ENCODE measurements at regions not wholly inside any gene's neighbourhood (a gene's known extent, or its start where the extent isn't known, plus 50 kb on each side); places are given as distances from the start of the nearest gene placed in this dataset.

DNA sequence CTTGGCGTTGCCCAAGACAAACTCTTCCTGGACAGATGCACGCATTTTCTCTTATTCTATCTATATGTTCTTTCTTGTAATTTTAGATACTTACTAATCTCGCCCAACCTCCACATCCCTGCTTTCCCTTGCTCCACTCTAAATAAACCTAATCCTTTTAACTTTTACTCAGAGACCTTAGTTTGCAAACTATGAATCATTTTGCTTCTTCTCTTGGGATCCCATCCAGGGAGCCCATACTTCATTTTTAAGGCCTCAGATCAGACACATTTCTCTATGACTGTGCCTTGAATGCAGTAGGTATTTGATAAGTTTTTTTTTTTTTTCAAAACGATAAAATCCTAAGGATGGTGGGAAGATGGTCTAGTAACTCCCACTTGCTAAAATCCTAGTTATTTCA lies 353.8 kb upstream of the HAND2 start:
- TF ChIP-seq, protein P1, sequence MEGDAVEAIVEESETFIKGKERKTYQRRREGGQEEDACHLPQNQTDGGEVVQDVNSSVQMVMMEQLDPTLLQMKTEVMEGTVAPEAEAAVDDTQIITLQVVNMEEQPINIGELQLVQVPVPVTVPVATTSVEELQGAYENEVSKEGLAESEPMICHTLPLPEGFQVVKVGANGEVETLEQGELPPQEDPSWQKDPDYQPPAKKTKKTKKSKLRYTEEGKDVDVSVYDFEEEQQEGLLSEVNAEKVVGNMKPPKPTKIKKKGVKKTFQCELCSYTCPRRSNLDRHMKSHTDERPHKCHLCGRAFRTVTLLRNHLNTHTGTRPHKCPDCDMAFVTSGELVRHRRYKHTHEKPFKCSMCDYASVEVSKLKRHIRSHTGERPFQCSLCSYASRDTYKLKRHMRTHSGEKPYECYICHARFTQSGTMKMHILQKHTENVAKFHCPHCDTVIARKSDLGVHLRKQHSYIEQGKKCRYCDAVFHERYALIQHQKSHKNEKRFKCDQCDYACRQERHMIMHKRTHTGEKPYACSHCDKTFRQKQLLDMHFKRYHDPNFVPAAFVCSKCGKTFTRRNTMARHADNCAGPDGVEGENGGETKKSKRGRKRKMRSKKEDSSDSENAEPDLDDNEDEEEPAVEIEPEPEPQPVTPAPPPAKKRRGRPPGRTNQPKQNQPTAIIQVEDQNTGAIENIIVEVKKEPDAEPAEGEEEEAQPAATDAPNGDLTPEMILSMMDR (IDR thresholded peaks at IDR 0.05; ENCODE audit: low read depth, low read length), result no peak
- no peak overlapping the region for H3K4me3 ChIP-seq (replicated peaks in 1 of 2; ENCODE audit: low read depth in 2 of 2, low read length in 2 of 2)
- DNase-seq (ENCODE audit: low read depth in 2 of 2), result peak; percentile 1 to 16

DNA sequence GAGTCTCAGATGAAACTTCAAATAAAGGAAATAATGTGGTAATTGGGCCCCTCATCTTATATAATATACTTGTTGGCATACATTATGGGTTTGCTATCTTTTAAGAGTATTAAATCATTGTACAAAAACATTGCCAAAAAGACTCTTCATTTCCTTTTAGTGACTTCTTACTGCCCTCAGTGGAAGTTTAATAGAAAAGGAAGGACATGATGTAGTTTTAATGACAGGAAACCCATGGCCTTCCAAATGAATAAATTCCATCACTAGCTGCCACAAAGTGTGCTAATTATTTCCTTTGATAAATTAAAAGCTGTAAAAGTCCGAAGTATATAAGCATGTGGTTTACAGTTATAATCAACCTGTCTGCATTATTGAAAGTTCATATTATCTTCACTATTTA lies 350.9 kb upstream of the HAND2 start:
- TF ChIP-seq, protein P1 (IDR thresholded peaks at IDR 0.05; ENCODE audit: low read depth, low read length), result no peak
- no peak for DNase-seq (ENCODE audit: low read depth in 2 of 2)
- H3K4me3 ChIP-seq (replicated peaks in 1 of 2; ENCODE audit: low read depth in 2 of 2, low read length in 2 of 2), result no peak overlapping the region

DNA sequence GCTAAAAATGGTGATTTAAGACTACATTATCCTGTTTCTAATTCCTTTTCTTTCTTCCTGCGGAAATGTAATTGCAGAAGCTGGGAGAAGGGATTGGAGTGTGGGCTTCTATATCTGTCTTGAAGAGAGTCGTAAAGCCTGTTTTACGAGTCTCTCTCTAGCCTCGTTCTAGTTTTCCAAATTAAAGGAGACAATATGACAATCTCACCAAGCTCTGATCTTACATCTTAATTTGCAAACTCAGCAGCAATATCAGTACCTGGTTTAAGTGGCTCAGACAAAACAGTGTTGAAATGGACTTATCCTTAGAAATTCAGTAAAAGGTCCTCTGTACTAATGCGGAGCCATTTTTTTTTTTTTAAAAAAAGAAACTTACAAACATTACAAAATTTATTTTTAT lies 349.5 kb upstream of the HAND2 start:
- TF ChIP-seq, protein P1 (IDR thresholded peaks at IDR 0.05; ENCODE audit: low read depth, low read length), result no peak
- DNase-seq (ENCODE audit: low read depth in 2 of 2), result no peak
- H3K4me3 ChIP-seq (replicated peaks in 1 of 2; ENCODE audit: low read depth in 2 of 2, low read length in 2 of 2), result no peak overlapping the region

GRCh38 chr4:173878701-173879100 lies 348.7 kb upstream of the HAND2 start:
- H3K4me3 ChIP-seq (replicated peaks in 1 of 2; ENCODE audit: low read depth in 2 of 2, low read length in 2 of 2), result no peak overlapping the region
- TF ChIP-seq, protein P1 (IDR thresholded peaks at IDR 0.05; ENCODE audit: low read depth, low read length), result no peak
- DNase-seq (ENCODE audit: low read depth in 2 of 2), result peak; percentile 15 to 88

GRCh38 chr4:173871643-173872042 lies 341.6 kb upstream of the HAND2 start:
- no peak for DNase-seq (ENCODE audit: low read depth in 2 of 2)
- no peak overlapping the region for H3K4me3 ChIP-seq (replicated peaks in 1 of 2; ENCODE audit: low read depth in 2 of 2, low read length in 2 of 2)
- TF ChIP-seq, protein P1 (IDR thresholded peaks at IDR 0.05; ENCODE audit: low read depth, low read length), result no peak

- peak in 1 of 2 donors; percentile 11 for DNase-seq (ENCODE audit: low read depth in 2 of 2)
- no peak overlapping the region for H3K4me3 ChIP-seq (replicated peaks in 1 of 2; ENCODE audit: low read depth in 2 of 2, low read length in 2 of 2)
- TF ChIP-seq, protein P1 (IDR thresholded peaks at IDR 0.05; ENCODE audit: low read depth, low read length), result no peak
Observed at GRCh38 chr4:173866322-173867026, 336.4 kb upstream of the HAND2 start.

GRCh38 chr4:173862754-173863153 lies 332.7 kb upstream of the HAND2 start:
- DNase-seq (ENCODE audit: low read depth in 2 of 2), result no peak
- no peak overlapping the region for H3K4me3 ChIP-seq (replicated peaks in 1 of 2; ENCODE audit: low read depth in 2 of 2, low read length in 2 of 2)
- TF ChIP-seq, protein P1 (IDR thresholded peaks at IDR 0.05; ENCODE audit: low read depth, low read length), result no peak
